H9 (cell line): ENCODE measurements at regions not wholly inside any gene's neighbourhood (a gene's known extent, or its start where the extent isn't known, plus 50 kb on each side); places are given as distances from the start of the nearest gene placed in this dataset.

Source experiments
- DNase-seq: peaks from one replicate; pipeline ENCODE4 v3.0.0-alpha.2; 2017
- H2AFZ ChIP-seq: one replicate; pipeline ENCODE4 v1.6.1; 2013; ENCODE audit warnings: mild to moderate bottlenecking, low read length, control low read depth, moderate library complexity
- H2AK5ac ChIP-seq: 2 replicates; pipeline ENCODE4 v1.6.1; 2013; ENCODE audit warnings: low read length, control low read depth, mixed read lengths; ENCODE audit not compliant: insufficient read length
- H2BK120ac ChIP-seq: one replicate; pipeline ENCODE4 v1.6.1; 2013; ENCODE audit warnings: low read depth, mild to moderate bottlenecking, low read length, control low read depth, inconsistent platforms; ENCODE audit not compliant: poor library complexity, severe bottlenecking
- H2BK12ac ChIP-seq: 2 replicates; pipeline ENCODE4 v1.6.1; 2013; ENCODE audit warnings: low read length, control low read depth, mixed read lengths, low read depth; ENCODE audit not compliant: insufficient read length
- H2BK15ac ChIP-seq: 2 replicates; pipeline ENCODE4 v1.6.1; 2013; ENCODE audit warnings: low read depth, low read length, control low read depth
- H2BK20ac ChIP-seq: one replicate; pipeline ENCODE4 v1.6.1; 2013; ENCODE audit warnings: low read depth, mild to moderate bottlenecking, low read length, control low read depth, inconsistent platforms; ENCODE audit not compliant: poor library complexity, severe bottlenecking
- H2BK5ac ChIP-seq: 2 replicates; pipeline ENCODE4 v1.6.1; 2013; ENCODE audit warnings: low read length, control low read depth, mixed read lengths; ENCODE audit not compliant: insufficient read length
- H3K14ac ChIP-seq: 2 replicates; pipeline ENCODE4 v1.6.1; 2013; ENCODE audit warnings: low read length, control low read depth; ENCODE audit not compliant: insufficient read depth
- H3K18ac ChIP-seq: 2 replicates; pipeline ENCODE4 v1.6.1; 2013; ENCODE audit warnings: low read depth, mild to moderate bottlenecking, mixed read lengths, low read length, control low read depth; ENCODE audit not compliant: insufficient read length
- H3K23ac ChIP-seq: 2 replicates; pipeline ENCODE4 v1.6.1; 2013; ENCODE audit warnings: low read length, control low read depth, mixed read lengths, low read depth; ENCODE audit not compliant: insufficient read length
- H3K23me2 ChIP-seq: 2 replicates; pipeline ENCODE4 v1.6.1; 2013; ENCODE audit warnings: low read depth, mild to moderate bottlenecking, mixed read lengths, low read length, control low read depth; ENCODE audit not compliant: insufficient read length, poor library complexity, severe bottlenecking
- H3K27ac ChIP-seq: 2 replicates; pipeline ENCODE4 v1.5.1; 2013; ENCODE audit warnings: low read length, control low read depth, mixed read lengths, low read depth; ENCODE audit not compliant: insufficient read length
- H3K27me3 ChIP-seq: 2 replicates; pipeline ENCODE4 v1.6.1; 2013; ENCODE audit warnings: low read length, control low read depth, inconsistent platforms; ENCODE audit not compliant: insufficient read depth
- H3K4ac ChIP-seq: 2 replicates; pipeline ENCODE4 v1.6.1; 2013; ENCODE audit warnings: low read depth, mild to moderate bottlenecking, control low read depth, inconsistent platforms, low read length, moderate library complexity
- H3K4me1 ChIP-seq: 2 replicates; pipeline ENCODE4 v1.6.1; 2013; ENCODE audit warnings: low read length, control low read depth, inconsistent platforms; ENCODE audit not compliant: insufficient read depth
- H3K4me2 ChIP-seq: 2 replicates; pipeline ENCODE4 v1.6.1; 2013; ENCODE audit warnings: low read length, control low read depth, mixed read lengths; ENCODE audit not compliant: insufficient read length, insufficient read depth
- H3K56ac ChIP-seq: 2 replicates; pipeline ENCODE4 v1.6.1; 2013; ENCODE audit warnings: low read depth, mild to moderate bottlenecking, mixed read lengths, low read length, control low read depth; ENCODE audit not compliant: insufficient read length
- H3K79me1 ChIP-seq: 2 replicates; pipeline ENCODE4 v1.6.1; 2013; ENCODE audit warnings: low read depth, mild to moderate bottlenecking, moderate library complexity, low read length, control low read depth, inconsistent platforms; ENCODE audit not compliant: insufficient read depth, poor library complexity, severe bottlenecking
- H3K79me2 ChIP-seq: 2 replicates; pipeline ENCODE4 v1.6.1; 2013; ENCODE audit warnings: low read length, control low read depth, inconsistent platforms; ENCODE audit not compliant: insufficient read depth
- H3K9ac ChIP-seq: 2 replicates; pipeline ENCODE4 v1.6.1; 2013; ENCODE audit warnings: low read length, control low read depth, mixed read lengths; ENCODE audit not compliant: insufficient read length; ENCODE audit errors: extremely low read depth
- H3K9me3 ChIP-seq: one replicate; pipeline ENCODE4 v1.6.1; 2013; ENCODE audit warnings: low read depth, low read length, inconsistent platforms; ENCODE audit not compliant: control insufficient read depth
- H3T11ph ChIP-seq: one replicate; pipeline ENCODE4 v1.6.1; 2013; ENCODE audit warnings: mild to moderate bottlenecking, low read length, control low read depth, inconsistent platforms
- H4K20me1 ChIP-seq: one replicate; pipeline ENCODE4 v1.6.1; 2013; ENCODE audit not compliant: control insufficient read depth, insufficient read length, insufficient read depth
- H4K5ac ChIP-seq: 2 replicates; pipeline ENCODE4 v1.6.1; 2013; ENCODE audit warnings: low read depth, mild to moderate bottlenecking, mixed read lengths, low read length, control low read depth; ENCODE audit not compliant: insufficient read length
- H4K8ac ChIP-seq: replicated peaks from 2 replicates; pipeline ENCODE4 v1.6.1; 2013; ENCODE audit warnings: low read length, control low read depth, mixed read lengths, low read depth; ENCODE audit not compliant: insufficient read length
- H4K91ac ChIP-seq: 2 replicates; pipeline ENCODE4 v1.6.1; 2013; ENCODE audit warnings: low read depth, mild to moderate bottlenecking, moderate library complexity, mixed read lengths, low read length, control low read depth; ENCODE audit not compliant: insufficient read length
- H3K27ac Mint-ChIP-seq, 3 experiments: 2 replicates in 2 of 3; 3 replicates in 1 of 3; pipeline ENCODE4 v1.8.0; 2020 to 2021; ENCODE audit warnings: mixed read lengths in 3 of 3, mild to moderate bottlenecking in 1 of 3, moderate library complexity in 1 of 3
- H3K27me3 Mint-ChIP-seq: 2 replicates; pipeline ENCODE4 v1.8.0; 2021; ENCODE audit warnings: low read depth, mild to moderate bottlenecking, moderate library complexity, mixed read lengths
- H3K36me3 Mint-ChIP-seq, 3 experiments: 2 replicates in 2 of 3; 3 replicates in 1 of 3; pipeline ENCODE4 v1.8.0; 2020 to 2021; ENCODE audit warnings: low read depth in 3 of 3, mixed read lengths in 3 of 3; ENCODE audit not compliant: insufficient read depth in 1 of 3
- H3K4me1 Mint-ChIP-seq, 2 experiments: 2 replicates each; pipeline ENCODE4 v1.8.0; 2020; ENCODE audit warnings: mixed read lengths in 2 of 2
- H3K4me3 Mint-ChIP-seq, 2 experiments: 2 replicates in 1 of 2; 3 replicates in 1 of 2; pipeline ENCODE4 v1.8.0; 2020 to 2021; ENCODE audit warnings: mild to moderate bottlenecking in 2 of 2, mixed read lengths in 2 of 2, moderate library complexity in 1 of 2
- H3K9me3 Mint-ChIP-seq, 2 experiments: 2 replicates in 1 of 2; 3 replicates in 1 of 2; pipeline ENCODE4 v1.8.0; 2020; ENCODE audit warnings: mild to moderate bottlenecking in 2 of 2, mixed read lengths in 2 of 2, moderate library complexity in 1 of 2
- WGBS: extraction: QIAGEN DNeasy Blood & Tissue Kit; methylation state at CpG from one replicate; pipeline ENCODE4 v1.1.7; 2013; ENCODE audit warnings: missing lambda C conversion rate, low lambda C conversion rate, mixed read lengths; ENCODE audit not compliant: insufficient read length; ENCODE audit errors: extremely low coverage; 5-methylcytosine and 5-hydroxymethylcytosine counted together
- TF ChIP-seq, protein P1 (sequence below): fragments of 200-600 bp; sonication (generic); conservative IDR thresholded peaks from 3 replicates; pipeline ENCODE4 v1.8.0; 2021; ENCODE audit warnings: antibody characterized with exemption, mild to moderate bottlenecking

DNA sequence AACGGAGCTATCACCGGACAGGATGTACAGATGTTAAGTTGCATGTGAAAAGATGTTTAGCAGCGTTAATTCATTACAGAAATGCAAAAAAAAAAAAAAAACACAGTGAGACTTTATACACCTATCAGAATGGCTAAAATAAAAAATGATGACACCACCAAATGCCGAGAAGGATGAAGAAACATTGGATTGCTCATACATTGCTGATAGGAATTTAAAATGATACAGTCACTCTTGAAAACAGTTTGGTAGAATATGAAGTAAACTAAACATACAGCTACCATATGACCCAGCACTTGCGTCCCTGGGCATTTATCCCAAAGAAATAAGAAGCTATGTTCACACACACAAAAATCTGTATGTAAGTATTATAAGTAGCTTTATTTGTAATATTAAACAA lies 574.1 kb downstream of the SLC16A7 start:
- Histone ChIP-seq H2BK120ac (no peak overlapping the region), H2AFZ (no peak overlapping the region), H3K14ac (no peak overlapping the region), H3K4me1 (no peaks in the 10 kb centered on the region), H3K18ac (no peak overlapping the region), H4K5ac (no peak overlapping the region), H4K91ac (no peak overlapping the region), H2BK5ac (no peak overlapping the region), H3K79me2 (no peaks in the 10 kb centered on the region), H2BK12ac (no peak overlapping the region), H3K27ac (no peak overlapping the region), H3K23ac (no peak overlapping the region), H3K79me1 (no peaks in the 10 kb centered on the region), H3K4me2 (no peak overlapping the region), H4K8ac (no peak overlapping the region), H3K27me3 (no peaks in the 10 kb centered on the region), H3K9ac (no peak overlapping the region), H3T11ph (no peak overlapping the region), H3K23me2 (no peaks in the 10 kb centered on the region), H2AK5ac (no peak overlapping the region), H3K56ac (no peak overlapping the region), H3K9me3 (no peaks in the 10 kb centered on the region), H3K4ac (no peak overlapping the region), H2BK15ac (no peak overlapping the region), H2BK20ac (no peak overlapping the region), H4K20me1 (no peaks in the 10 kb centered on the region)
- no CpG with 5 or more reads among the region's 5 CpGs for WGBS
- Mint-ChIP-seq H3K4me3 (no peak overlapping the region), H3K4me1 (no peaks in the 10 kb centered on the region), H3K36me3 (no peaks in the 10 kb centered on the region), H3K27ac (no peak overlapping the region), H3K27me3 (no peaks in the 10 kb centered on the region), H3K9me3 (no peaks in the 10 kb centered on the region)
- no peak for DNase-seq
- TF ChIP-seq, protein P1, sequence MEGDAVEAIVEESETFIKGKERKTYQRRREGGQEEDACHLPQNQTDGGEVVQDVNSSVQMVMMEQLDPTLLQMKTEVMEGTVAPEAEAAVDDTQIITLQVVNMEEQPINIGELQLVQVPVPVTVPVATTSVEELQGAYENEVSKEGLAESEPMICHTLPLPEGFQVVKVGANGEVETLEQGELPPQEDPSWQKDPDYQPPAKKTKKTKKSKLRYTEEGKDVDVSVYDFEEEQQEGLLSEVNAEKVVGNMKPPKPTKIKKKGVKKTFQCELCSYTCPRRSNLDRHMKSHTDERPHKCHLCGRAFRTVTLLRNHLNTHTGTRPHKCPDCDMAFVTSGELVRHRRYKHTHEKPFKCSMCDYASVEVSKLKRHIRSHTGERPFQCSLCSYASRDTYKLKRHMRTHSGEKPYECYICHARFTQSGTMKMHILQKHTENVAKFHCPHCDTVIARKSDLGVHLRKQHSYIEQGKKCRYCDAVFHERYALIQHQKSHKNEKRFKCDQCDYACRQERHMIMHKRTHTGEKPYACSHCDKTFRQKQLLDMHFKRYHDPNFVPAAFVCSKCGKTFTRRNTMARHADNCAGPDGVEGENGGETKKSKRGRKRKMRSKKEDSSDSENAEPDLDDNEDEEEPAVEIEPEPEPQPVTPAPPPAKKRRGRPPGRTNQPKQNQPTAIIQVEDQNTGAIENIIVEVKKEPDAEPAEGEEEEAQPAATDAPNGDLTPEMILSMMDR = no peak
